GM19238 (cell line): ENCODE measurements at regions not wholly inside any gene's neighbourhood (a gene's known extent, or its start where the extent isn't known, plus 50 kb on each side); places are given as distances from the start of the nearest gene placed in this dataset.
"Not testable (repeated sequence)": the region's sequence is repeated elsewhere in the genome, so short reads cannot be mapped to it uniquely, and the experiment has no call there.

Source experiments
- DNase-seq: peaks from one replicate; pipeline ENCODE4 v3.0.0; 2011; ENCODE audit warnings: low spot score; ENCODE audit not compliant: insufficient read length

- not testable (repeated sequence) for DNase-seq
Measured at GRCh38 chr6:103801901-103802479, 1057.7 kb downstream of the HACE1 start.

- DNase-seq = no peak
Measured at GRCh38 chr6:103799971-103800670, 1059.6 kb downstream of the HACE1 start.

- DNase-seq = no peak
Measured at GRCh38 chr6:103798166-103798565, 1061.6 kb downstream of the HACE1 start.

DNA sequence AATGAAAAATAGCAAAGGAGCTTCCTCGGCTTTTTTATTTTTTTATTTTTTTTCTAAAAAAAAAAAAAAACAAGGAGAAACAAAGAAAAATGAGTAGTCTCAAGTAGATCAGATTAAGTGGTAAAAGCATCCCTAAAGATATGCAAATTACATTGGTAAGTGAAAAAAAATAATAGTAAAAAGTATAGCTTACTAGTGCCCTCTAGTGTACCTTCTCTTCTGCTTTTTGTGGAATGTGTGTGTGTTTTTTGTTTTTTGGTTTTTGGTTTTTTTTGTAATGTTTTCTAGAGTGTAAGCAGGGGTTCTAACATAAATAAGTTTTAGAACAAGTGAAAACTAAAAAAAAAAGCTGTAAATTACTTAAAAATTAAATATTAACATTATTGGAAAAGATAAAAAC is 1062.0 kb downstream of the HACE1 start:
- DNase-seq = no peak

- no peak for DNase-seq
Measured at GRCh38 chr6:103791458-103791857, 1068.3 kb downstream of the HACE1 start.

DNA sequence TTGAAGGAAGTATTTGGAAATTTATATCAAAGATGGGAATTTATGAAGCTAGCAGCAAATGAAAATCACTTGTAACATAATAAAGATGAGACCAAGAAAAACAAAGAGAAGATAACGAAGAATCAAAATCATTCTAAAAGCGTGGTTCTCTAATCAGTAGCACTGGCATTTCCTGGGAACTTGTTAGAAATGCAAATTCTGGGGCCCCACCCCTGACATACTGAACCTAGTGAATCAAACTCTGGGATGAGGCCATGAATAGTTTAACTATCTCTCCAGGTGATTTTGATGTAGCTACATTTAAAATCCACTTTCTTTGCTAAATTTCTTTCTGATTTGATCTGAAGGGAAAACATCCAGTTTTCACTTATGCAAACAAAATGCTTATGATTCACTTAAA is 1075.6 kb downstream of the HACE1 start:
- DNase-seq = no peak

DNA sequence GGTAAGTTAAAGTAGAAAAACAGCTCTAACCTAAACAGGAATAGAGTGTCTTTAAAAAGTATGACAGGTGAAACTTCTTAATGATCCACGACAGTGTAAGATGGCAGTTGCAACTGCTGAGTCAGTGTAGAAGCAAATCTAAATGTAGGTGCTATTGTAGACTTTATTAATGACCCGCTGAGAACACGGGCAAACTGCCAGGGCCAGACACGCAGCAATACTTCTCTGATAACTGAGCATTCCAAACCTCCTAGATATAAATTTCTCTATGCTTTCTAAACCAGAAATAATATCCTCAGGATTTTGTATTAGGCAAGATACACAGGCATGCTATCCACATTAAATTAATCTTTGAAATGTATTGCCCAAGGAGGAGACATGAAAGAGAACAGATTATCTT is 1076.4 kb downstream of the HACE1 start:
- DNase-seq = no peak

GRCh38 chr6:103769431-103769830 is 1090.3 kb downstream of the HACE1 start:
- DNase-seq = no peak

GRCh38 chr6:103750603-103751002 is 1109.1 kb downstream of the HACE1 start:
- DNase-seq = no peak

- DNase-seq = no peak
Measured at GRCh38 chr6:103734016-103734415, 1125.7 kb downstream of the HACE1 start.

DNA sequence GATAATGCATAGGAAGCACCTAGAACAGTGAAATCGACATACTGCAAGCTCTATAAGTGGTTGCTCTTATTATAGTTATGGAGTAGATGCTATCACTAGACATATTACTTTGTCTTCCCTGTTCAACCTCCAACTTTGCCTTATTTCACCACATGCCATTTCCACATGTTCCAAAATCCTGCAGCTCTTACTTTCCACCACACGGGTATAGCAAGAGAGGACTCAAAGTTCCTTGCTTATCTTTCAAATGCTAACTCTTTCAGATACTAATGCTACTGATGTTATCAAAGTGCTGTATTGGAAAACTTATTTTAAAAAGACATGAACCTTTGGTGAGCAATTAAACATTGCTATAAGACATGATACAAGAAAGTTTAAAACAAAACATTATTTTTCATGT is 1130.1 kb downstream of the HACE1 start:
- DNase-seq = no peak

DNA sequence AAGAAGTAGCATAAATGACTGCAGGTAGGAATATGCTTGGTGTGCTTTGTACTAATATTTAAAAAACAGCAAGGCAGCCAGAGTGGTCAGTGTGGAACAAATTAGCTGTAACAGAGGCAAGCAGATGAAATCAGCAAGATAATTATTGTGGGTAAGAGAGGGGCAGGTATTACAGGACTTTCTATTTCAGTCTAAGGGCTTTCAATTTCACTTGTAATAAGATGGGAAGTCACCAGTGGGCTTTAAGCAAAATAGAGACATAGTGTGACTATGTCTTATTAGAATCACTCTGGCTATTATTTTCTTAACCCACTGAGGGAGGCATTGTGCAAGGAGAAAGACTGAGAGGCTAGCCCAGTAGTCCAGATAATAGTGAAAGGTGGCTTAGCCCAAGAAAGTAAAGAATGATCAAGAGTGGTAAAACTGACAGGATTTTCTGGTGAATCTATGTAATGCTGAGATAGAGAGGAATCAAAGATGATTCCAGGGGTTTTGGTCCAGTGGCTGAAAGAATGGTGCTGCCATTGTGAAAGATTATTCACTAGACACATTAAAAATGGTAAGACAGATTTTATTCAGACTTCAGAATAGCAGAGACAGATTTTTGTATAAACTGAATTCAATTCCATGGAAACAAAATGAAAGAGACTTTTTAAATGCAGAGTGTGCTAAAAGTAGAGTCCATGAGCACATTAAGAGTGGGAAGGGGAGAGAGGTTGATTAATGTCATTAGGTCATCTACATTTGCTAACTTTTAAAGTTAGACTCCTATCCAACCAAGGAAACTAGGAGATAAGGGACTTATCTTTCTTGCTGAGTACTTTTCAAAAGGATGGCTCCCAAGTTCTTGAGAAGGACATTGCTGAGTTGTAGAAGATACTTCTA is 1136.0 kb downstream of the HACE1 start:
- no peak for DNase-seq

DNA sequence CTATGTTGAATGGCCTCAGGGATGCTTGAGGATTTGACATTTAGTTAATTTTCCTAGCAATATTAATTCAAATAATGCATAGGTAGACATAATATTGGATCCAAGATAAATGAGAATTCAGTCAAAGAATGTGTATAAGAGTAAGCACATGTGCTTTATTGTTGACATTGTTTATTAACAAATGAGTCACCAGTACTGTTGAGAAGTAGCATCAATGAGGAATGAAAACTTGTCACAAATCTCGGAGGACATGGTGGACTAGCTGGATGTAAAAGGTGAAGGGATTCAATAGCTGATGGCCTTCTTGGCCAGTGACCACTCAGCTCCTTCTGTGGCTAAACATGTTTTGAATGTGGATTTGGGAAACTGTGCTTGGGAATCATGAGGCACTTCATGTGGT is 1137.0 kb downstream of the HACE1 start:
- no peak for DNase-seq

DNA sequence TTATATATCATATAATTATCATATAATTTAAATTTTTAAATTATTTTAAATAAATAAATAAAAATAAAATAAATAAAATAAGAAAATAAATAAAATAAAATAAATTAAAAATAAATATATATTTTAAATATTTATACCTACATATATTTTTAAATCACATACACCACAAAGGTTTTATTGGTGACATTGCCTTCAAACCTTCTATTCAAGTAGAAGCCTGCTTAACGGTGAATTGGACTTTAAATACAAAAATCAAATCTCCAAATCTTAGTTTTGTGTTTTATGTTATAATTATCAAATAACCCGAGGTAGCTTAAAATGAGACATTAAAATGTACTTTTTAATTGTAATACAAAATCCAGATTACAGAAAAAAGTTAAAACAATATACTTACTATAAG is 1137.8 kb downstream of the HACE1 start:
- DNase-seq = no peak

- no peak for DNase-seq
Measured at GRCh38 chr6:103720393-103720792, 1139.3 kb downstream of the HACE1 start.

DNA sequence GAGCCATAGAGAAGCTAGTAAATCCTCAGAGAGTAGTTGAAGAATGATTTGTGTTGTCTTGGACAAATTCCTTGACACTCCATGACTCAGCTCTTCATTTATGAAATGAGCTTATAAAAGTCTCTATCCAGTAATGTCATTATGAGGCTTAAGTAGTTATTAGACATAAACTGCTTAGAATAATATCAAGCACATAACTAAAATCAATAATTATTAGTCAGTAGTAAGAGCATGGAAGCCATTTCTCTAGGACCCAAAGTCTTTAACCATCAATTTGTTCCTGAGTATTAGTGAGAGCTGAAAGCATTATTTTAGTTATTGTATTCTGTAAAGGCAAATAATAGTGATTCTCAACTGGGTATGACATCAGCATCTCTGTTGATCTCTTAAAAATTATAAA is 1140.2 kb downstream of the HACE1 start:
- DNase-seq = no peak

DNA sequence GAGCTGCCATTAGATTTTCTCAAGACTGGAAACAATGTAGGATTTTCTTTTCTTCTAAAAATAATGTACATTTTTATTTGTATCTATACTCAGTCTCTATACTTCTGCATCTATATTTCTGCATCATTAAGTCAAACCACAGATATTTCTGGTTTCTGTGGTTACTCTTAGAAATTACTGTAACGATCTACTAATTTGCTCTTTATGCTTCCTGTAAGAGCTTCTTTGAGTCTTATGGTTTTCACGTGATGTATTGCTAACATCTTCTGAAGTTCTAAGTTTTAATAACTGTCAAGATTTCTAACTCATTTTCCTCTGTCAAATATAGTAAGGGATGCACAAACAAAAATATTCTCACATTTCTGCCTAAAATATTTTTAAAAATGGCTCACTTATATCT is 1144.5 kb downstream of the HACE1 start:
- DNase-seq = no peak

- DNase-seq = not testable (repeated sequence)
Measured at GRCh38 chr6:103709236-103709635, 1150.5 kb downstream of the HACE1 start.

DNA sequence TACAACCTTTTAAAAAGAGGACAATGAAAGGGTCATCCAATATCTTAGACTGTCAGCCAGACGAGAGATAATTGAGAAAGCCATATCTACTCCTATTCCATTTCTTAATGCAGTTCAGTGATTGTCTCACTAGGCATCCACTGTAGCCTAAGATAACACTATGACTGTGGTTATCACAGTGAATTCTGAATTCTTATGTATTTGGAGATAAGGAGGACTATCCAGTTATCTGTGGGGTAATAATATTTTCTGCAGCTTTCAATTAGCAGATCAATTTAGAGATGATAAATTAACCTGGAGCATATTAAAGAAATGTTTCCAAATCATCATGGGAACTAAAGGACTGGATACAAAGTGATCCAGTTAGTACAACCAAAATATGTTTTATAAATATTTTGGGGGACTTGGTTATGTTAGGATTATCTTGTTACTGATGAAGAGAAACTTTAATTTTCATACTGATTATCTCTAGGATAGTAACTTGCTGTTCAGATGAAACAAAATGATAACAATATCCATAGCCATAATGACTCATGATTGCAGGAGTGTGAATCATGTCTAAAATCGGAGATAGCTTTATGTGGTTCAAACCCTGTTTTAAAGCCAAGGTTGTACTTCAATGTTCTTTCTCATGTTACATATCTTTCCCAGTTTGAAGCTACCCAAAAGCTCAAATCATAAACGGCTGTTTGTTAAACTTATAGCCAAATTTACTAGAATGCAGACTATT is 1152.0 kb downstream of the HACE1 start:
- no peak for DNase-seq

- DNase-seq = no peak
Measured at GRCh38 chr6:103699769-103700168, 1160.0 kb downstream of the HACE1 start.

DNA sequence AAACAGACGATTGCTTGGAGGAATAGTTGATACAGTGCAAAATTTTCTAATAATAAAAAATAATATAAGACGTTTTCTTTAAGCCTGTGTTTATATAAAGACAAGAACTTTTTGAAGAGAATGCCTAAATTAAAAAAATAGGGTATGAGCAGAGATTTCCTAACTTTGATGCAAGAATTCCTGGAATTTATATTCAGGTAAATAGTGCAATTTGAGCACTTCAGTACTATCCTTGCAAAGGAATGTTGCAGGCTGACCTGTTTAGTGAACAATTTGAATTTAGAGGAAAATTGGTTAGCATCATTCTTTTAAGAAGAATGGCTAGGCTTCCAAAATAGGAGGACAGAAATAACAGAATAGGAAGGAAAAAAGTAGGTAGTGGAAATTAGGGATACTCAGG is 1172.3 kb downstream of the HACE1 start:
- no peak for DNase-seq

- no peak for DNase-seq
Measured at GRCh38 chr6:103680116-103680515, 1179.6 kb downstream of the HACE1 start.
